HS-5 (cell line): ENCODE measurements at regions not wholly inside any gene's neighbourhood (a gene's known extent, or its start where the extent isn't known, plus 50 kb on each side); places are given as distances from the start of the nearest gene placed in this dataset.
A peak's percentile ranks its signal among the peaks of the same experiment; 100 is the strongest.

Source experiments
- DNase-seq: peaks from one replicate; pipeline ENCODE4 v3.0.0-alpha.2; 2012; ENCODE audit warnings: low read depth

DNA sequence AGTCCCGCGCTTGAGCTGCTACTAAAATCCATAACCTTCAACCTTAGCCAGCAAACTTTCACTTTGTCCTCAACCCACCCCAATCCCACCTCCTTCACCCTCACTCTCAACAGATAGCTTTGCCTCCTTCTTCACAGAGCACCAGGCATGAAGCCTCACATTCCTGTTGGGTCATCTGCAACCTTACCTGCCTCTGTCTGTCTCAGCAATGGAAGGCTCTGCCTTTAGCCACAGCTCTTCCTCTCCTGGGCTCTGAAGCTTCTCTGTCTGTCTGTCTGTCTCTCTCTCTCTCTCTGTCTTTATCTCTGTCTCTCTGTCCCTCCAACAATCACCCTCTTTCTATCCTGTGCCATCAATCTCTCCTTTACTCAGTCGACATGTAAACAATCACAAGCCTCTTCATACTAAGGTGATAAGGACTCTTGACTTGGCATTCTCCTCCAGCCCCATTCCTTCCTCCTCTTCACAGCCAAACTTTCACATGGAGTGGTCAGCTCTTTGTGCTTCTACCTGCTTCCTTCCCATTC, 220.8 kb downstream of the SPTSSA start:
- DNase-seq: no peak

DNA sequence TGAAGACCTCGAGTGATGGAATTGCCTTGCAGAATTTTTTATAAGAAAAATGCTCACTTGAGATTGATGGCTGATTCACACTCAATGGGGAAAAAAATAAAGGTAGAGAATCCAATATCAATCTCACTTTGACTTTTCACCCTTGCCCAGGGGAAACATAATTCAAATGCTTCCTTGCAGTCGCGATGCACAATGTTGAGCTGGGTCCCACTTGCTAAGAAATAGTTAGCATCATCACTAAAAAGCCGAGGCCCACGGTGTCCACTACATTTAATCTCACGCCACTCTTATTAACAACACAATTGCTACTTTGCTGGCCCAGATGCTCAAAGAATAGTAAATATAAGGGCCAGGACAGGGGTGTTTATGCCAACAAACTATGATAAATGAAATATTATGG, 223.4 kb downstream of the SPTSSA start:
- no peak for DNase-seq

DNA sequence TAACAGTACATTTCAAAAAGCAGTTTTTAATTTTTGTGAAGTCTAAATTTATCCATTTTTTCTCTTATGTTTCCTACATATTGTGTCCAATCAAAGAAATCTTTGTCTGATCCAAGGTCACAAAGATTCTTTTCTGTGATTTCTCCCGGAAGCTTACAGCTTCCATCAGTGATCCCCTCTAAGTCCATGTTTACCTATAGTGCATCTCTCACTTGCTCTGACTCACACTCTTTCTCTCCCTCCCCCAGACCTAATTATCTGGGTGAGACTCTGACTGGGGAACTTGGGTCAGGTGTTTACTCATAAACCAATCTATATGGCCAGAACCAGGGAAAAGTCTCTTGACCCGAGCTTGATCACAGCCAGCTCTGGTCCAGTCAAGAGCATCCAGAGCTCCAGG, 224.4 kb downstream of the SPTSSA start:
- DNase-seq: no peak

DNA sequence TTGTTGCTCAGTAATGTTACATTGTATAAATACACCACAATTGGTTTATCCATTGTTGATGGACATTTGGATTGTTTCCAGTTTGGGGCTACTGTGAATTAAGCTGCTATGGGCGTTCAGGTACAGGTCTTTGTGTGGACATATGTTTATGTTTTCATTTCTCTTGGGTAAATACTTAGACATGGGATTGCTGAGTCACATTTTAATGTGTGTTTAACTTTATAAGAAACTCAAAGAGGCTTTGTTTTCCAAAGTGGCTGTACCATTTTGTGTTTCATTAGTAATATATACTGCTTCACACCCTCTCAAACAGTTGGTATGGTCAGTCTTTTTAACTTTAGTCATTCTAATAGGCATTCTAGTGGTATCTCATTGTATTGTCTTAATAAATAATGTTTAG, 225.0 kb downstream of the SPTSSA start:
- DNase-seq: no peak

DNA sequence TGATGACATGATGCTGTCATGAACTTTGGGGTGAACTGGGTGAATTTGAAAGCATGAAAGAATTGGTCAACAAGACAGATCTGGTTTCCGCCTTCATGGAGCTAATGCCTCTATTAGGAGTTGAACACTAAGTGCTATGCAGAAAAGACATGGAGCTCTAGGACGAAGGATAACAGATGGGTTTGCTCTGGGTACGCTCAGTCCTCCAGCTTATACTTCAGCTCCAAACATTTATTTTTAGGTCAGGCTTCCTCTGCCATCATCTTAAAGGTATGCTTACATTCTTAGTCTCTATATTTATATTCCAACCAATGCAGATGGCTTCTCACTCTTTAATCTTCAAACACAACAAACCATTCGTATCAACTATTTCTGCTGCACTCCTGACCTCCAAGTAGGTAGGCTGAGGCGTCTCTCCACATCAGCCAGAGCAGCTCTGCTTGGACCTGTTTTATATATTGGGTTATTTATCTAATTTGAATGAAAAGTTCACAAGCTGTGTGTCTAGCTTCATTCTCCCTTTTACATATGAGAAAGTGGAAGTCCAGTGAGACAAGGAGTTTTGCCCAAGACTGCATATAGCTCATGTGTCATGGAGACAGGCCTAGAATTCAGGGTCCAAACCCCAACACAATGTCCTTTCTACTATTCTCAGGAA, 226.3 kb downstream of the SPTSSA start:
- DNase-seq: no peak

DNA sequence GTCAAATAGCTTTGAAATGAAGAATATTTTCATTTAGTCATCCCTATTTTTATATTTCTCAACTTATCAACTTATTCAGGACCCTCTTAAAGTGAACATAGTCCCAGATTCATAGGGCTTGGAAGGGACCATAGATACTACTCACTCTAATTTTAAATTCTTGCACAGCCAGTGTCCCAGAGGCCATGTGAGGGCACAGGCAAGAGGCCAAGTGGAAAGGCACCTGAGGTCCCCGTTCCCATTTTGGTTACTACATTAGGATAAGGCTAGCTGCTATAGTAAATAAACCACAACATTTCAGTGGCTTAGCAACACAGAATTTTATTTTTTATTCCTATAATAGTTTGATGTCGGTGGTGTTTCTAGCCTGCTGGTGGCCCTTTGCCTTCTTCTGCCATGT, 227.8 kb downstream of the SPTSSA start:
- DNase-seq: no peak

DNA sequence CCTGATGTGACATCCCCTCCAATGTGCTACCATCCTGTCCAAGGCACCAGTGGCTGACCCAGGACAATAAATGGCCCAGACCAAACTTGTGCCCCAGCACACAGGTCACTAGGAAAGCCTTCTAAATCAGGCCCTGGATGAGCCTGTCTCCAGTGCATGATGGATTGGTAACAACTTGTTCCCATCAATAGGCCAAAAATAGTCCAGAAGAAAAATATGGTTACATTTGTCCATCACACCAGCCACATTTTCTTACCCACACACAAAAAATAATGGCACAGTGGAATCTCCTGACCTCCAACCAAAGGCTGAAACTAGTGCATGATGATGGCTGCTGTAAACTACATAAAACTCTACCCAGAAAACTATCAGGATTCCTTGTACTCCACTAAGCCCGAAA, 228.4 kb downstream of the SPTSSA start:
- no peak for DNase-seq

DNA sequence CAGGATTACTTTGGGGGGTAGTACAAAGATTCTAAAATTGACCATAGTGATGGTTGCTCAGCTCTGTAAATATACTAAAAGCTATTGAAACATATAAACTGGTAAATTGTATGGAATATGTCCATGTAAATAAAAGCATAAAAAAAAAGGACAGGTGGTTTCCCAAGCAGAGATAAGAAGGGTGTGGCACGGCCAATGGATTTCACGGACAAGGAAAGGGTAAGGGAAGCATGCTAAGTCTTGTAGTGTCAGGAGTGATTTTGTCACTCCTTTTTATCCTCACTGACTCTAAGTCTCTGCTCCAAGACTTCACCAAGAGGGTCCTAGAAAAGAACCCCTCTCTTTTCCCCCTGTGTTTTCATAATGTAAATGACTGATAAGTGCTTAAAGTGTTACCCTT, 229.2 kb downstream of the SPTSSA start:
- no peak for DNase-seq

DNA sequence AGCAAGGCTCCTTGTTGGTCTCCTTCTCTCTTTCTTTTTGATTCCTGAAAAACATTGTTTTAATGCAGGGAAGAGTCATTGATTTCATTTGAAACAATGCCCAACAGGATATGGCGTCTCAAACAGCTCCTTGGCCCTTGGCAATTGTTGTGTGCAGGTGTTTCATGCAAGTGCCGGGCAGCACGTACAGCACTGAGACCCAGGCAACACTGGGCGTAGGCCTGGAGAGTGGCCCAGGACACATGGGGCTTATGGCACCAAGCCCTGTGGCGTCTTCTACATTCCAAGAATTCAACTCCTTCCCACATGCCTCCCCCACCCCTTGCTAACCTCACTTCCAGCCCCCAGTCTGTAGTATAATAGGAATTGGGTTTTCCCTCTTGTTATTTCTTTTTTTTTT, 230.4 kb downstream of the SPTSSA start:
- DNase-seq: no peak

DNA sequence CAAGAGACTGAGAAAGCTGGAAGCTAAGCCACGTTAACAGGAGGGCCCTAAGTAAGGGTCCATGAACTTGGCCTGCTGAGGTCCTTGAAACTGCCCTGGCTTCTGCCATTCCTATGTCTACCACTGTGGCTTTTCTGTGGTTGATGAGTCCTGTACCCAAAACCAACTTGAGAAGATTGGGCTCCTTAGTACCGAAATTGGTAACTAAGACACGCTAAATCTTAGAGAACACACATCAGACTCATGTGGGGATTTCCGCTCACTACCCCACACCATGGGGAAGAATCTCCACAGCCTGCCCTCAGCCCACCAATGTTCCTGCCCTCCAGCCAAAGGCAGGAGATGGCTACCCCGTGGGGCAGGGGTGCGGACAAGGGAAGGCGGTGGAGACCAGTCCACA, 232.9 kb downstream of the SPTSSA start:
- no peak for DNase-seq

DNA sequence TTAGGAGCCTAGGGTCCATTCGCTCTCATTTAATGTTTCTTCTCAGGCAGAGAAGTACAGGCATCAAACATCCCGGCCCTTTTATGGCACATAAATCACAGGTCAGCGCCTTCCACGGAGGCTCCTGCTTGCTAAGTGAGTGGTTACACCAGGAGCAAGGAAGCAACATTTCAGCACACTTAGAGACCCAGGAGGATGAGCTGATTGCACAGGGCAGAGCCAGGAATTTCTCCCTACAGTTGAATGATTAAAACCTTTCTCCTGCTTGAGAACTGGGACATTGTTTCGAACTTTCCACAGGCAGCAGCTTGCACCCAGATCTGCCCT, 233.4 kb downstream of the SPTSSA start:
- no peak for DNase-seq

DNA sequence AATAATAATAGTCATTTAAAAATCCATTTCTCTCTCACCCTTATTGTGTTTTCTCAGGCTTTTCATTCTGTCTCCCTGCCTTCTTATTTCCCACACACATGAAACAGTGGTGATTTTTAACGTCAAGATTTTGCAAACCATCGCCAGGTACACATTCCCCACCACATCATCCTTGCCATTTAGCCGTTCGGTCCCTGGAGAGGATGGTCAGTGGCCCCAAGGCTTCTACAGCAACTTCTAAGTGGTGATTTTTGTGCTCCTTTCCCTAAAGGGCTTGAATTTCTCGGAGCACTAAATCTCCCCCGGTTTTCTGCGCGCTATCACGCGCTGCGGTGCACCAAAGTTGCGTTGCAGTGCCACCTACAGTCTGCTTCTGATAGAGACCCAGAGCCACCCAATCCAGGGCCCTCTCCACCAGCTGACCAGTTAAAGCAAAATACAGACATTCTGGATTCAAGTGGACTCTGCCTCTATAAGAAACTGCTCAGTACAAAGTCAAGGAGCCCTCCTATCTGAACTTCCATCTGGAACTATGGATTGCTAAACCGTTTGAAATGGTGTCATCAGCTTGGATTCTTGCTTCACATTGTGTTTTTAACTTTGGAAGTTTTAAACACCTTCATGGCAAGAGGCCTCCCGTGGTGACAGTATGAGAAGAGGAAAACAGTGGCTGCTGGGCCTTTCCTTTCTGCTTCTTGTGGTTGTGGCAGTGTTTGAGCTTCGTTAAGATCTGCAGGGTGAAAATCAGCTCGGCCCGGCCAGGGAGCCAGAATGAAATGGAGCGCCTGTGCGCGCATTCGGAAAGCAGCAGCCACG, 234.0 kb downstream of the SPTSSA start:
- peak; percentile 22 for DNase-seq

DNA sequence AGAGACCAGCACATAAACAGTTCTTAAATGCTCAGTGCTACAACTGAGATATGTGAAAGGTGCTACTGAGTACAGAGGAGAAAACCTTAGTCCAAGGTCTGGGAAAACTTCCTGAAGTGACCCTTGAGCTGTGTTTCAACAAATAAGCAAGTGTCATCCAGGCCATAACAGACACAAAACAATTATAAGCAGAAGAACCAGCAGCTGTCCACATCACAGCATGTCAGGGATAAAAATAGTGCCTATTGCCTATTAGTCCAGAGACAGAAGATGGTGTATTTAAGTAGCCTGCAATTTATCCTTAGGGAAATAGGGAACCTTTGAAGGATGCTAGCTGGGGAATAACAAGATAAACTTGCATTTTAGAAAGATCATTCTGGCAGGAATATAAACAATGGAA, 237.8 kb downstream of the SPTSSA start:
- DNase-seq: no peak

DNA sequence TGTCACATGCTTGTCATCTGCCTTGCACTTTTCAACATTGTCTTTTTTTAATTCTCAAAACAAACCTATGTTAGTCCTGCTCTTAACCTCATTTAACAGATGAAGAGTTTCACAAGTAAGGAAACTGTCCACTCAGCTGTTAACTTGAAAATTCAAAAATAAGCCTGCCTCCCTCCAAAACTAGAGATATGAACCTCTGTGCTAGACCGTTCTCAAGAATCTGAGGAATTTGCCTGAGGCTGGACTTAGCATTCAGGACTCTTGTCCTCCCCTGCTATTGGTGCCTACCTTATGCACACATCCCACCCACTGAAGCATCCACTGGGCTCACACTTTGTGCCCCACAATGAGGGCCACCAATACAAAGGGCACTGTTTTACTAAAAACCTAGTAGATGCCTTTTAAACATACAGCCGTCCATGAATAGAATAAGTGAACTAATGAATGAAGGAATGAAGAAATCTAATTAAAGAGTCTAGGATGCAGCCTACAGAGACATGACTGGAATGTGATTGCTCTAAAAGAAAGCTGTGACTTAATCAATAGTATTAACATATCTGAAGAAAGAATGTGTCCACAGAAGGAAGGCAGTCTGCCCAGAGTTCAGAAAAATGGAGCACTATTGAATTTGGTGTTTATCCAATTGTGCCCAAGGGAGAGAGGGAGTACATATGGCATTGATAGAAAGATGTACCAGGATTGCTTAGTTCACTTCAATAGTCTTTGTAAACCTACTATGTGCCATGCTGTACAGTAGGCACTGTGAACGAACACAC, 238.5 kb downstream of the SPTSSA start:
- DNase-seq: no peak

DNA sequence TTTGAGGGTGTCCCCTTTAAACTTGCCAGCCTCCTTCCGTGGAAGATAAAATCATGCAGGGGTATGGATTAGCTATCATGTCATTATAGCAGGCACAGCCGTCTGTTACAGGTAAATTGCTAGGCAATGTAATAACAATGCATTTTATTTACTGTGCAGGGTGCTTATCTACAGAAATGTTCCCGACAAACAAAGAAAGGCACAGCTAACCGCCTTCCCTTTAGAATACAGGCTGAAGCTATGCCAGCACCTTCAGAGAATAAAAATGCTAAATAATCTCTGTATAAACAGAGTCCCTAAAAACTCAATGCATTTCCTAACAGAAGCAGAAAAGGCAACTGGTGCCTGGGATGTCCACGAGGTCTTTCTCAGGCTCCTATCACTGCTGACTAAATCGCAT, 239.2 kb downstream of the SPTSSA start:
- DNase-seq: no peak

DNA sequence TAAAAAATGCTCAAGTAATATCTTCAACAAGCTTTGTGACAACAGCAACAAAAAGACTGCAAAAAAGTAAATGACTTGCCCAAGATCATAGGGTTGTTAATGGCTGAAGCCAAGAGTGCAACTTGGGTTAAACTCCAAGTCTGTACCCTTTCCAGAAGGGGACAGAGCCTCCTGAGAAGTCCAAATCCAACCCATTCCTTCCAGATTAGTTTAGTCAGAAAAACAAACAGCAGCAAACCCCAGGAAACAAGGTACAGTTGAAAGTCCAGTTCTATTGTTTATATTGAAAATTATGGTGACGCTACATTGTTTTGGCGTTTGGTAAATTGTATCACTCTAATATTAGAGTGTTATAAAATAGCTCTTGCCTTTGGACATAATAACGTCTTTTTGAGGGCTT, 239.9 kb downstream of the SPTSSA start:
- no peak for DNase-seq

DNA sequence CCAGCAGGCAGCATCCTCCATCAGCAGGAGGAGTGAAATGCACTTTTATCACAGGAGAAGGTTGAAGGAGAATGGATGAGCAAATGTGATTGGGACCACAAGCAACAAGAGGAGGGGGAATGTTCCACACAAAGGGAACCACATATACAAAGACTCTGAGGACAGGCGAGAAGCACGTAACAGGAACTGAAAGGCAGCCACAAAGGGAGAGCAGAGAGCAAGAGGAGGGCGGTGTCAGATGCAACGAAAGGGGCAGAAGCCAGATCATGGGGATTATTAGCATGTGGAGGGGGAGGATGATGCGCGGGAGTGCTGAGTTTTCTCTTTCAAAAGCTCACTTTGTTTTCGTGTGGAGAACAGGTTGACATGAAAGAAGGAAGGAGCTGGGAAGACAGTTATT, 241.1 kb downstream of the SPTSSA start:
- no peak for DNase-seq

DNA sequence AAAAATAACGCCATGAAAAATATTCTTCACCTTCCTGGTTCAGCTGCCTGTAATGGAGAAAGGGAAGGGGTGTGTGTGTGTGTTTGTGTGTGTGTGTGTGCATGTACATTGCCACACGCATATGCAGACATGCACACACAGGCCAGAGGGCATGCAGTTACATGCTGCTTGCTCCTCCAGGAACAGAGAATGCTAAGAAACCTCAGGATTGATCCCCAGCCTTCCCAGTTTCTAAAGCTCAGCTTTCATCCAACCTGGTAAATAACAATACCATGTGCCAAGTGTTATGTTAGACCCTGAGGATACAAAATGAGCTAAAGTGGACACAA, 241.7 kb downstream of the SPTSSA start:
- DNase-seq: no peak

DNA sequence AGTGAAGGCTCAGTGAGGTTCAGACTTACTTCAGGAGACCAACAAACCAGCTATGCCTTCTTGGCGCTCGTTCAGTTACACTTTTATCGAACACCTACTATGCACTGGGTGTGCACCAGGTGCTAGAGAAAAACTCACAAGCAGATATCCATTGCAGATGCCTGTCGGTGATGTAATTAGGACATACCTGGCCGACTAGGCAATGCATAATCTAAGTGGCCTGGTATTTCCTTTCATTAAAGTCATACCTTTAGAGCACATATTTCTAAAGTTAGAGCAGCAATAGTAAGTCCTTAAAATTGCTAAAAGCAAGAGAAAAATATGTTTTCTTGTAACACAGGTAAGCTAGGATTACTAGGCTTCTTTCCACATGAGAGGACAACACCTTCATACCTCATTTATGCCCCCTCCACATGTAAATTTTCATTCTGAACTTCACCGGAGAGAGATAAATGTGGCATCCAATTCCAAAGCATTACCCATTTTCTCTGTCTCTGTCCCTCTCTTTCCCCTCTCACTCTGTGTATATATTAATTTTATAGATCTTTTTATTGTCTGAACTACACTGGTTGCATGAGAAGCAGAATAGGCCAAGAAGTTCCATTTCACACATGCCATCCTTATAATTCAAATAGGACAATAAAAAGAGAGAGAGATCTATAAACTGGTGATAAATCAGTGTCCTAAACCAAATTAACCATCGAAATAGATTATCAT, 242.2 kb downstream of the SPTSSA start:
- no peak for DNase-seq

DNA sequence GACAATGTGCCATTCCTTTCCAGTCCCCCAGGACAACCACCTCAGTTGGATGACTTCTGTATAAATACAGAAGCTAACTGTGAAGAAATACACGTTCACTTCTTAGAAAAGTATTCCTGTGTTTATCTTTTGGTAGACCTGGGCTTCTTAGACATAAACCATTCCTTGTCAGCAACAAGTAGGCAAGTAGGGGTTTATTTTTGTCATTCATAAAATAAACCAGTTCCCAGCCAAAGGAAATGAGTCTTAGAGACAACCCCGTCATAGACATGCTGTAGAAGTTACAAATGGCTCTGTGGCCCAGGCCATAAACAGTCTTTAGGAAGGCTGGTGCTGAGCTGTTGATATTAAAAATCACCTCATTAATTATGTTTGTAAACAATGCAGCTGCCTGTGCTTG, 243.2 kb downstream of the SPTSSA start:
- no peak for DNase-seq

DNA sequence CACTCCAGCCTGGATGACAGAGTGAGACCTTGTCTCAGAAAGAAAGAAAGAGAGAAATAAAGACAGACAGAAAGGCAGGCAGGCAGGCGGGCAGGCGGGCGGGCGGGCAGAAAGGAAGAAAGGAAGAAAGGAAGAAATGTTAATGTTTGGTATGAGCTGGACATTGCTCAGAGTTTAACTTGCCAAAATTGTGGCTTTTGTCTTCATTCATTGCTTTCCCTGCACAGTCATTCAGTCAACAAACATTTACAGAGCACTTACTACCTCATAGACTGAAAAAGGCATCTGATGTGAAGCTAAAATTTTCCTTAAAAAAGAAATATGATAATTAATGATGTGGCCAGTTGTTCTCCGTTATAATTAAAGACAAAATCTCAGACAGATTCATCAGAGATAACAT, 247.1 kb downstream of the SPTSSA start:
- DNase-seq: no peak

DNA sequence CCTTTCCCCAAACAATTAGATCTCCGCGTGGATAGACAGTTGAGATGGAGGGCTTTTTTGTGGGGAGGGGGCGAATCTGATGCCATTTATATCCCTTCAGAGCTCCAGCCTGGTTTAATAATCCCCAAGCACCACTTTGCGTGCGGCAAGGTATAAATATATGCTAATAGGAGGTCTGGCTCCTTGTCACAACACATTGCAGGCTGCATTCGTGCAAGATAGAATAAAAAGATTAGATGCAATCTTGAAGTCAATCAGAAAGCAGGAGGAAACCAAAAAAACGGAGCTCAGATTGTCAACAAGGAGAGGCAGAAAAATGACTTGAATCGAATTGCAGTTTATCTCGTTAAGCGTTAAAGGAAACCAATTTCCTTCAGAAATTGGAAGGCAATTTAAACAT, 248.7 kb downstream of the SPTSSA start:
- no peak for DNase-seq
